Prostate gland (tissue), 2 donors: ENCODE measurements at regions not wholly inside any gene's neighbourhood (a gene's known extent, or its start where the extent isn't known, plus 50 kb on each side); places are given as distances from the start of the nearest gene placed in this dataset.

Experiments
- POLR2A ChIP-seq: fragments of 450-650 bp; IDR thresholded peaks from one replicate; pipeline ENCODE4 v1.6.1; 2016; ENCODE audit warnings: antibody characterized with exemption, mild to moderate bottlenecking
- POLR2AphosphoS5 ChIP-seq: sonication (generic); formaldehyde crosslinking; IDR thresholded peaks from one replicate; pipeline ENCODE4 v1.6.1; 2017; ENCODE audit warnings: antibody characterized with exemption
- TF ChIP-seq, protein P1 (sequence below), 4 experiments: fragments of 200-600 bp in 2 of 4; fragments of 450-650 bp in 2 of 4; sonication (generic) in 2 of 4; IDR thresholded peaks; 1 replicate in 3 of 4; 2 replicates in 1 of 4; pipeline ENCODE4 v1.5.1; 2016 to 2019; ENCODE audit warnings: antibody characterized with exemption in 4 of 4, mild to moderate bottlenecking in 2 of 4, moderate library complexity in 2 of 4

DNA sequence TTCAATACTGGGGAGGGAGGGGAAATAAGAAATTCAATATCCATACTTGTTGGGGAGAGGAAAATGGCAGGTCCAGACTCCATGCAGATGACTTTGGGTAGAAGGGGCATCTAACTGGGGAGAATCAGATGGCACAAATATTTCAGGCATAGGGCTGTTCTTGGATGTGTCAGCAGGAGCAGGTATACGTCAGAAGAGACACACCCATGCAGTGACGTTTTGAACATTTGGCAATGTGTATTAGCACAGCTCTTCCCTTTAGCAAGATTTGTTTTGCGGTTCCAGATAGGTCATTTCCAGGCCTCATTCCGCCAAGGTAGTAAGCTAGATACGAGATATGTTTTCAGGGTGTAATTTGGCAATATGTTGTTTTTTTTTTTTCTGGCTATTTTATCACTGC lies 187.2 kb upstream of the CDH10 start:
- TF ChIP-seq, protein P1, sequence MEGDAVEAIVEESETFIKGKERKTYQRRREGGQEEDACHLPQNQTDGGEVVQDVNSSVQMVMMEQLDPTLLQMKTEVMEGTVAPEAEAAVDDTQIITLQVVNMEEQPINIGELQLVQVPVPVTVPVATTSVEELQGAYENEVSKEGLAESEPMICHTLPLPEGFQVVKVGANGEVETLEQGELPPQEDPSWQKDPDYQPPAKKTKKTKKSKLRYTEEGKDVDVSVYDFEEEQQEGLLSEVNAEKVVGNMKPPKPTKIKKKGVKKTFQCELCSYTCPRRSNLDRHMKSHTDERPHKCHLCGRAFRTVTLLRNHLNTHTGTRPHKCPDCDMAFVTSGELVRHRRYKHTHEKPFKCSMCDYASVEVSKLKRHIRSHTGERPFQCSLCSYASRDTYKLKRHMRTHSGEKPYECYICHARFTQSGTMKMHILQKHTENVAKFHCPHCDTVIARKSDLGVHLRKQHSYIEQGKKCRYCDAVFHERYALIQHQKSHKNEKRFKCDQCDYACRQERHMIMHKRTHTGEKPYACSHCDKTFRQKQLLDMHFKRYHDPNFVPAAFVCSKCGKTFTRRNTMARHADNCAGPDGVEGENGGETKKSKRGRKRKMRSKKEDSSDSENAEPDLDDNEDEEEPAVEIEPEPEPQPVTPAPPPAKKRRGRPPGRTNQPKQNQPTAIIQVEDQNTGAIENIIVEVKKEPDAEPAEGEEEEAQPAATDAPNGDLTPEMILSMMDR (IDR thresholded peaks at IDR 0.05), result no peak
- no peak for TF ChIP-seq POLR2A
- no peak for TF ChIP-seq POLR2AphosphoS5
